GM23338 (cell line): ENCODE measurements at regions not wholly inside any gene's neighbourhood (a gene's known extent, or its start where the extent isn't known, plus 50 kb on each side); places are given as distances from the start of the nearest gene placed in this dataset.
A peak's percentile ranks its signal among the peaks of the same experiment; 100 is the strongest.

ENCODE experiments used
- ATAC-seq: fragments of 200-7000 bp; cut with Tn5 transposase; 3 replicates; pipeline ENCODE4 v1.9.1; 2020
- DNase-seq: peaks from one replicate; pipeline ENCODE4 v3.0.0-alpha.2; 2015; ENCODE audit warnings: low spot score
- H2AFZ ChIP-seq: fragments of 200-600 bp; sonication (generic); 2 replicates; pipeline ENCODE4 v1.8.0; 2016; ENCODE audit warnings: antibody characterized with exemption, mild to moderate bottlenecking, moderate library complexity
- H3F3A ChIP-seq: fragments of 200-600 bp; sonication (generic); replicated peaks from 2 replicates; pipeline ENCODE4 v1.8.0; 2017; ENCODE audit warnings: antibody characterized with exemption, mixed run types, low read depth
- H3K27ac ChIP-seq: fragments of 200-600 bp; sonication (generic); 2 replicates; pipeline ENCODE4 v1.6.1; 2016; ENCODE audit warnings: low read depth
- H3K27me3 ChIP-seq: fragments of 200-600 bp; sonication (generic); 2 replicates; pipeline ENCODE4 v1.8.0; 2016; ENCODE audit warnings: mild to moderate bottlenecking, mixed run types, moderate library complexity; ENCODE audit not compliant: insufficient read depth
- H3K36me3 ChIP-seq: fragments of 200-600 bp; sonication (generic); 2 replicates; pipeline ENCODE4 v1.8.0; 2016; ENCODE audit warnings: mild to moderate bottlenecking; ENCODE audit not compliant: insufficient read depth
- H3K4me1 ChIP-seq: fragments of 200-600 bp; sonication (generic); 2 replicates; pipeline ENCODE4 v1.8.0; 2016; ENCODE audit warnings: mild to moderate bottlenecking, moderate library complexity; ENCODE audit not compliant: insufficient read depth
- H3K4me2 ChIP-seq: fragments of 200-600 bp; sonication (generic); 2 replicates; pipeline ENCODE4 v1.7.1; 2017; ENCODE audit warnings: mixed run types
- H3K4me3 ChIP-seq: fragments of 200-600 bp; sonication (generic); 2 replicates; pipeline ENCODE4 v1.6.1; 2016; ENCODE audit warnings: mixed run types
- H3K79me2 ChIP-seq: fragments of 200-600 bp; sonication (generic); replicated peaks from 2 replicates; pipeline ENCODE4 v1.8.0; 2017; ENCODE audit warnings: mild to moderate bottlenecking; ENCODE audit not compliant: insufficient read depth
- H3K9me2 ChIP-seq: fragments of 200-600 bp; sonication (generic); 2 replicates; pipeline ENCODE4 v1.8.0; 2017; ENCODE audit not compliant: insufficient read depth
- H4K20me1 ChIP-seq: fragments of 200-600 bp; sonication (generic); replicated peaks from 2 replicates; pipeline ENCODE4 v1.8.0; 2017; ENCODE audit warnings: mild to moderate bottlenecking; ENCODE audit not compliant: insufficient read depth
- H3K27ac Mint-ChIP-seq: 2 replicates; pipeline ENCODE4 v1.8.0; 2020; ENCODE audit warnings: inconsistent platforms, mild to moderate bottlenecking, moderate library complexity, mixed read lengths
- H3K27me3 Mint-ChIP-seq: 3 replicates; pipeline ENCODE4 v1.8.0; 2022; ENCODE audit warnings: low read depth, mild to moderate bottlenecking, moderate library complexity, mixed read lengths, inconsistent platforms; ENCODE audit not compliant: insufficient read depth, poor library complexity
- H3K36me3 Mint-ChIP-seq: 3 replicates; pipeline ENCODE4 v1.8.0; 2021; ENCODE audit warnings: low read depth, mild to moderate bottlenecking, inconsistent platforms, moderate library complexity, mixed read lengths
- H3K4me1 Mint-ChIP-seq: 3 replicates; pipeline ENCODE4 v1.8.0; 2020; ENCODE audit warnings: mild to moderate bottlenecking, inconsistent platforms, mixed read lengths
- H3K4me3 Mint-ChIP-seq: 3 replicates; pipeline ENCODE4 v1.8.0; 2021; ENCODE audit warnings: moderate library complexity, mild to moderate bottlenecking, inconsistent platforms, mixed read lengths
- H3K9me3 Mint-ChIP-seq: 3 replicates; pipeline ENCODE4 v1.8.0; 2020; ENCODE audit warnings: moderate library complexity, mild to moderate bottlenecking, inconsistent platforms, mixed read lengths
- CTCF ChIP-seq, 2 experiments: fragments of 200-600 bp in 1 of 2; sonication (generic) in 1 of 2; conservative IDR thresholded peaks; 2 replicates each; pipeline versions ENCODE4 v1.5.1 to v1.6.1; 2016 to 2017; ENCODE audit warnings: antibody characterized with exemption in 2 of 2, low read depth in 2 of 2, mild to moderate bottlenecking in 2 of 2, moderate library complexity in 1 of 2
- ETS1 ChIP-seq: IDR thresholded peaks from 2 replicates; pipeline ENCODE4 v1.6.1; 2016; ENCODE audit warnings: antibody characterized with exemption
- EZH2phosphoT487 ChIP-seq: fragments of 200-600 bp; sonication (generic); IDR thresholded peaks from one replicate; pipeline ENCODE4 v1.8.1; 2018; ENCODE audit warnings: antibody characterized with exemption; ENCODE audit not compliant: unreplicated experiment
- POLR2AphosphoS5 ChIP-seq: IDR thresholded peaks from 2 replicates; pipeline ENCODE4 v1.6.1; 2016; ENCODE audit warnings: antibody characterized with exemption, low read depth
- ZNF331 ChIP-seq: fragments of 250-450 bp; sonication (Bioruptor Pico); IDR thresholded peaks from 2 replicates; pipeline ENCODE4 v1.5.0; 2020; ENCODE audit warnings: low read depth, mild to moderate bottlenecking, moderate library complexity
- ZNF462 ChIP-seq: fragments of 250-450 bp; sonication (Bioruptor Pico); IDR thresholded peaks from 2 replicates; pipeline ENCODE4 v1.5.0; 2020; ENCODE audit warnings: mild to moderate bottlenecking, moderate library complexity

GRCh38 chr5:7207979-7208378, 188.0 kb upstream of the ADCY2 start (continued):
- TF ChIP-seq ZNF462 (CRISPR knock-in tag), result no peak
- TF ChIP-seq ZNF331, result no peak
- no peak for TF ChIP-seq EZH2phosphoT487
- TF ChIP-seq CTCF (conservative IDR thresholded peaks at IDR 0.05; ENCODE audit: low read depth in 2 of 2), result no peak
- TF ChIP-seq POLR2AphosphoS5, result no peak

GRCh38 chr5:7208938-7209337, 187.0 kb upstream of the ADCY2 start:
- Histone ChIP-seq H3F3A (no peaks in the 10 kb centered on the region), H3K9me2 (0 out of 2 replicates have a peak, but pooled peaks cover 5% of the 10 kb centered on the region), H3K4me3 (no peak overlapping the region), H2AFZ (peak overlapping the region; percentile 91), H3K4me1 (no peaks in the 10 kb centered on the region), H4K20me1 (no peaks in the 10 kb centered on the region), H3K79me2 (no peaks in the 10 kb centered on the region), H3K27me3 (no peaks in the 10 kb centered on the region), H3K4me2 (no peak overlapping the region), H3K36me3 (no peaks in the 10 kb centered on the region), H3K27ac (no peak overlapping the region)
- DNase-seq, result no peak
- Mint-ChIP-seq H3K4me3 (no peak overlapping the region), H3K36me3 (no peaks in the 10 kb centered on the region), H3K4me1 (no peaks in the 10 kb centered on the region), H3K9me3 (no peaks in the 10 kb centered on the region; the same call in 2 of the 3 replicates), H3K27me3 (peaks cover 4% of the 10 kb centered on the region), H3K27ac (no peak overlapping the region)
- TF ChIP-seq POLR2AphosphoS5 (no peak), ETS1 (no peak)
- no peak for ATAC-seq
